ENCODE measurements at regions not wholly inside any gene's neighbourhood (a gene's known extent, or its start where the extent isn't known, plus 50 kb on each side); places are given as distances from the start of the nearest gene placed in this dataset.

DNA sequence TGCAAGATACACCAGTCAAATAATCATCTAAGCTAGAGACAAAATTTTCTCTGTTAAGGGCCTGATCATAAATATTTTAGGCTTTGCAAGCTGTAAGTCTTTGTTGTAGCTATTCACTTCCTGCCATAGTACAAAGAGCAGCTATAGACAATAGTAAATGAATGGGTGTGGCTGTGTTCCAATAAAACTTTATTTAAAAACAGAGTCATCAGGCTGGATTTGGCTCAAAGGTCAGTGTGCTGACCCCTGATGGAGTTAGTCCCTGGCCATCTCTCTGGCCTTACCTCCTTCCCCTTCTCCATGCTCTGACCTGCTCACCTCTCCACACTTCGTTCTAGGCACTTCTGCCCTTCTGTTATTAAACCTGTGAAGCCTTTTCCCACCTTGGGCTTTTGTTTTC, 86.0 kb downstream of the DRD1 start:
- H3K4me3 Mint-ChIP-seq (ENCODE audit: unreplicated experiment), result no peak overlapping the region
- H3K27me3 Mint-ChIP-seq (ENCODE audit: low read depth), result peaks cover 16% of the 10 kb centered on the region
- H3K36me3 Mint-ChIP-seq (ENCODE audit: low read depth), result no peaks in the 10 kb centered on the region
- no peaks in the 10 kb centered on the region for H3K4me1 Mint-ChIP-seq (ENCODE audit: low read depth)
- H3K9me3 Mint-ChIP-seq (ENCODE audit: low read depth), result peaks cover 4% of the 10 kb centered on the region
- DNase-seq (ENCODE audit: low spot score), result no peak
- TF ChIP-seq CTCF (IDR thresholded peaks at IDR 0.05), result no peak
- no peak overlapping the region for H3K27ac Mint-ChIP-seq (ENCODE audit: unreplicated experiment)

- H3K27ac Mint-ChIP-seq (ENCODE audit: unreplicated experiment), result no peak overlapping the region
- H3K4me1 Mint-ChIP-seq (ENCODE audit: low read depth), result no peaks in the 10 kb centered on the region
- no peaks in the 10 kb centered on the region for H3K36me3 Mint-ChIP-seq (ENCODE audit: low read depth)
- no peak overlapping the region for H3K4me3 Mint-ChIP-seq (ENCODE audit: unreplicated experiment)
- no peak for TF ChIP-seq CTCF (IDR thresholded peaks at IDR 0.05)
- DNase-seq (ENCODE audit: low spot score), result no peak
- H3K27me3 Mint-ChIP-seq (ENCODE audit: low read depth), result peaks cover 14% of the 10 kb centered on the region
- H3K9me3 Mint-ChIP-seq (ENCODE audit: low read depth), result peaks cover 4% of the 10 kb centered on the region
Measured at GRCh38 chr5:175356428-175356827, 87.6 kb downstream of the DRD1 start.

- no peak overlapping the region for H3K27ac Mint-ChIP-seq (ENCODE audit: unreplicated experiment)
- no peak for TF ChIP-seq CTCF (IDR thresholded peaks at IDR 0.05)
- H3K4me1 Mint-ChIP-seq (ENCODE audit: low read depth), result no peaks in the 10 kb centered on the region
- H3K4me3 Mint-ChIP-seq (ENCODE audit: unreplicated experiment), result no peak overlapping the region
- peaks cover 10% of the 10 kb centered on the region for H3K27me3 Mint-ChIP-seq (ENCODE audit: low read depth)
- DNase-seq (ENCODE audit: low spot score), result no peak
- H3K36me3 Mint-ChIP-seq (ENCODE audit: low read depth), result no peaks in the 10 kb centered on the region
- H3K9me3 Mint-ChIP-seq (ENCODE audit: low read depth), result peaks cover 4% of the 10 kb centered on the region
Measured at GRCh38 chr5:175354964-175355363, 89.0 kb downstream of the DRD1 start.

- no peak for DNase-seq (ENCODE audit: low spot score)
- Mint-ChIP-seq H3K27me3 (ENCODE audit: low read depth) (peaks cover 12% of the 10 kb centered on the region), H3K36me3 (ENCODE audit: low read depth) (no peaks in the 10 kb centered on the region), H3K4me1 (ENCODE audit: low read depth) (no peaks in the 10 kb centered on the region), H3K4me3 (ENCODE audit: unreplicated experiment) (no peak overlapping the region), H3K27ac (ENCODE audit: unreplicated experiment) (no peak overlapping the region), H3K9me3 (ENCODE audit: low read depth) (peaks cover 4% of the 10 kb centered on the region)
- TF ChIP-seq CTCF (IDR thresholded peaks at IDR 0.05), result no peak
Measured at GRCh38 chr5:175353926-175354325, 90.1 kb downstream of the DRD1 start.

DNA sequence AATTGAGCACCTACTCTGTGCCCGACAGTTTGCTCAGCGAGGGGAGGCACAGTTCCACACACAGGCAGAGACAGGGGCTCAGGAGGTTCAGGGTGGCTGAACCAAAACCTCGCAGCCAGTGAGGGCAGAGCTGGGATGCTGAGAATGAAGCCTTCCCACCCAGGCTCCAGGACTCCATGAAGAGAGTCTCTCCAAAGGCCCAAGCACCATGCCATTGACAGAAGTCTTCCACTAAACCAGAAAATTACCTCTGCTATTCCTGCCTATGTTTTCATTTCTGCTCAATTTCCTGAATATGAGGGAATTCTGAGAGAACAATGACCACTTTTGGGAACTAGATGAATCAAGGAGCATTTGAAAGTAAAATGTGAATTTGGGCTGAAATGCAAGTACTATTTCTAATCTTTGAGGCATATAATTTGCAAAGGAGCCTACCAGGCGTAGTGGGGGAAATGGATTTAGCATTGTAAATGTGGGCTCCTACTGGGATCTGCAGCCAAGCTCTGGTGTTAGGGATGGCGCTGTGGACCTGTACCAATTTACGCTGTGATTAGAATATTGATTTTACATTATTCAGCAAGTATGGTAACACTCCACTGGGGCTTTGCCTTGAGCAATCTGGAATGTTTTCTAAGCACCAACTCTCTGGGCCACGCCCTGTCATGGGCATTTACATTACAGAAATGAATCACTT, 91.9 kb downstream of the DRD1 start:
- TF ChIP-seq CTCF (IDR thresholded peaks at IDR 0.05), result no peak
- H3K36me3 Mint-ChIP-seq (ENCODE audit: low read depth), result no peaks in the 10 kb centered on the region
- no peaks in the 10 kb centered on the region for H3K4me1 Mint-ChIP-seq (ENCODE audit: low read depth)
- H3K9me3 Mint-ChIP-seq (ENCODE audit: low read depth), result no peaks in the 10 kb centered on the region
- H3K4me3 Mint-ChIP-seq (ENCODE audit: unreplicated experiment), result no peak overlapping the region
- no peak for DNase-seq (ENCODE audit: low spot score)
- H3K27me3 Mint-ChIP-seq (ENCODE audit: low read depth), result peaks cover 11% of the 10 kb centered on the region
- H3K27ac Mint-ChIP-seq (ENCODE audit: unreplicated experiment), result no peak overlapping the region
